IPS-15b (cell line): ENCODE measurements at regions not wholly inside any gene's neighbourhood (a gene's known extent, or its start where the extent isn't known, plus 50 kb on each side); places are given as distances from the start of the nearest gene placed in this dataset.

Experiments
- H3K27me3 ChIP-seq: one replicate; pipeline ENCODE4 v1.6.1; 2013; ENCODE audit warnings: low read length; ENCODE audit not compliant: control insufficient read depth, insufficient read depth
- H3K36me3 ChIP-seq: one replicate; pipeline ENCODE4 v1.6.1; 2013; ENCODE audit warnings: low read length; ENCODE audit not compliant: control insufficient read depth, insufficient read depth
- H3K4me1 ChIP-seq: one replicate; pipeline ENCODE4 v1.6.1; 2013; ENCODE audit warnings: mild to moderate bottlenecking, low read length; ENCODE audit not compliant: control insufficient read depth, insufficient read depth
- H3K4me3 ChIP-seq: one replicate; pipeline ENCODE4 v1.5.1; 2013; ENCODE audit warnings: low read depth, low read length
- H3K9ac ChIP-seq: one replicate; pipeline ENCODE4 v1.6.1; 2013; ENCODE audit warnings: low read depth, mild to moderate bottlenecking, low read length
- H3K9me3 ChIP-seq: one replicate; pipeline ENCODE4 v1.6.1; 2013; ENCODE audit warnings: mild to moderate bottlenecking, low read length; ENCODE audit not compliant: control insufficient read depth, insufficient read depth

DNA sequence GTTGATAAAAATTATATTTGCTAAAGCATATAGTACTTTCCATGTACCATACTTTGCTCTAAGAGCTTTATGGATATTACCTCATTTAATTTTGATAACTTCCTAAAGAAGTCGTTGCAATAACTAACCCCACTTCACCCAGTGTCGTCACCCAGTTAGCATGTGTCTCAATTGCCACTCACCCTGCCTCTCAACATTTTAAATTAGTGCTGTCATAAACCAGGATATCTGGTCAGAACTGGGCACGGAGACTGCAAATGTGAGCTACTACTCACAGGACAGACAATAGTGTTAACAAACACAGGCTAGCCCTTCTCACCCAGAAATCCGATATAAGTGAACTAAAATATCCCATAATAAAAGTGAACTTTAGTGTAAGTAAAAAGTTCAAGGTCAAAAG lies 430.6 kb downstream of the KLF12 start:
- Histone ChIP-seq H3K9me3 (no peaks in the 10 kb centered on the region), H3K36me3 (no peaks in the 10 kb centered on the region), H3K4me1 (peaks cover 23% of the 10 kb centered on the region), H3K27me3 (no peaks in the 10 kb centered on the region), H3K9ac (no peak overlapping the region), H3K4me3 (no peak overlapping the region)

DNA sequence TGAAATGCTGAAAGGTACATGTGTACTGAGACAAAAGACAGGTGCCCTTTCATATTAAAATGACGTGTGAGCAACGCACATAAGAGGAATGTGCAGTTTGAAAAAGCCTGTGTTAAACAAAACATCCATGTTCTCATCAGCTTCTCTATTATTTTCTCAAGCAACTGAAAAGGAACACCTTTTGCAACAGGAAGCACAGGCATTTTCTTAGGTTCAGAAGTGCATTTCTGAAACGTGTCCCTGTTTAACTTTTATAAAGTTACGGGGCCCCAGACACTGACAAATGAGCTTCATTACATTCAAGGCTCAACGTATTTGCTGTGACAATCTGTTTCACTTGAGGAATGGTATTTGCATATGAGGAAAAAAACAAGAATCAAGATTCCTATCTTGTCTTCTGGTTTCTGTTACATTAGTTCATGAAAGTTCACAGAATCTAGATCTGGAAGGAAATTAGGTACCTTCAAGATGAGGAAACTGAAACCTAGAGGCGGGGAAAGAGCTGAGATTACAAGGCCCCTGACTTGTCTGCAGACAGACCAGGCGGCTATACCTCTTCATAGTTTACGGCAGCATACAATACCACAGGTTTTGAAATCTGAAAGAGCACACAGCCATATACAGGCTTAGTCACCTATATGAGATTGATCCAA lies 431.7 kb downstream of the KLF12 start:
- H3K27me3 ChIP-seq, result no peaks in the 10 kb centered on the region
- H3K9me3 ChIP-seq, result no peaks in the 10 kb centered on the region
- no peak overlapping the region for H3K9ac ChIP-seq
- peaks cover 23% of the 10 kb centered on the region for H3K4me1 ChIP-seq
- no peak overlapping the region for H3K4me3 ChIP-seq
- no peaks in the 10 kb centered on the region for H3K36me3 ChIP-seq

DNA sequence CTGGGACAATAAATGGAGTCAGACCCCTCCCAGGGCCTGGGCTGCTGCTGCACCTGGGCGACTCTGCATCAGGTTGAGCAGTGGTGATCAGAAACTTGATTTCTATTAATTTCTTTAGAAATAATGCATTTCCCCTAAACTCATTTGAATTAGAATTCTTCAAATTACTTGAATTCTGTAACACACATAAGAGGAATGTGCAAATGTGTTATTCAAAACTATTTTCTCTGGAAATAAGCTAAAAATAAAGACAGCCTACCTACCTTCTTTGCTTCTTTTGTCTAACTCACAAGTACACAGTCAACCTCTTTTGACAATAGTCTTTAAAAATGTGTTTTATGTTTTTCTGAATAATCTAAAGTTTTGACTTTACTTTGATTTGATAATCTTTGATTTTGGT lies 433.0 kb downstream of the KLF12 start:
- no peaks in the 10 kb centered on the region for H3K27me3 ChIP-seq
- no peak overlapping the region for H3K9ac ChIP-seq
- H3K4me1 ChIP-seq, result peaks cover 25% of the 10 kb centered on the region
- H3K36me3 ChIP-seq, result no peaks in the 10 kb centered on the region
- no peak overlapping the region for H3K4me3 ChIP-seq
- no peaks in the 10 kb centered on the region for H3K9me3 ChIP-seq

DNA sequence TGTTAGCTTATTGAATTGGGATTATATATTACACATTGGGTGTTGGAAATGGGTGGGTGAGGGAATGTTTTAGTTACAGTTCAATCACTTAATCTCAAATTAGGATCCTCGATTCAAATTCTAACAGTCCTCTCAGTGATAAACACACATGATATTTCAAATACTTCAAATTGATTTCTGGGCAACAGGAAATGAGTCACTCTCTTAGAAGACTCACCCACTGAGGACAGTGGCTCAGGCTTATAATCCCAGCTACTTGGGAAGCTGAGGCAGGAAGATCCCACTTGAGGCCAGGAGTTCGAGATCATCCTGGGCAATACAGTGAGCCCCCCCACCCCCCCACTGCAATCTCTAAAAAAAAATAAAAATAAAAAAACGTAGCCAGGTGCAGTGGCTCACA lies 435.3 kb downstream of the KLF12 start:
- no peak overlapping the region for H3K9ac ChIP-seq
- no peaks in the 10 kb centered on the region for H3K27me3 ChIP-seq
- no peaks in the 10 kb centered on the region for H3K9me3 ChIP-seq
- H3K4me3 ChIP-seq, result no peak overlapping the region
- no peaks in the 10 kb centered on the region for H3K36me3 ChIP-seq
- peaks cover 25% of the 10 kb centered on the region for H3K4me1 ChIP-seq

DNA sequence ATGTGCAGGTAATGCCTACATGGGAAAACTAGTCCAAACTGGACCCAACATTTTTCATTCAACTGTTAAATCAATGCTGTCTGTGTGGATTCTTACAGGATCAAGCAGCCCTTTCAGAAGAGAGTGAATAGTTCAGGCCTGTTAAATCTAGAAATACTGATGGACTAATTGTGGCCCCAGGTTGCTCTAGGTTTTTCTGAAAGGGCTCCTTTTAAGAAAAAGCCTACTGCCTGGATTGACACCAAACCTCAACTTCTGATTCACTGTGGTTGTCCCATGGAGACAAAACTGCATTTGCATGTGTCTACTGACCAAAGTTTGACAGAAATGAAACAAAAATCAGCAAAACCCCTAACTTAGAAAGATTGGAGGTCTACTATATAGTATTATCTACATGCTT lies 437.0 kb downstream of the KLF12 start:
- Histone ChIP-seq H3K9me3 (no peaks in the 10 kb centered on the region), H3K9ac (no peak overlapping the region), H3K36me3 (no peaks in the 10 kb centered on the region), H3K4me1 (peaks cover 17% of the 10 kb centered on the region), H3K27me3 (no peaks in the 10 kb centered on the region), H3K4me3 (no peak overlapping the region)

DNA sequence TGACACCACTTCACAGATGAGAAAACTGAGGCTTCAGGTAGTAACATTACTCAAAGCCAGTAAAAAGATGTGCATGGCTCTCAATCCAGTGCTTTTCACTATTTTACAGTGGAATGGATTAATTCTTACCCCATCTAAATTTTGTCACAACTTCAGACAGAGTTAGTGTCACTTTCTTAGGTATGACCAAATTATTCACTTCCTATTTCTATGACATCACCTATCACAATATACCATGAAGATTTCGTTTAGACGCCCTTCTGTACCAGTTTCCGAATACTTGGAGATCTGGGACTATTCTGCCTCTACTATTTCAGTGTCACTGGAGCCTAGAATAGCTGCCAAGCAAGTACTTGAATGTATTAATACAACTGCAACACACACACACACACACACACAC lies 437.5 kb downstream of the KLF12 start:
- Histone ChIP-seq H3K36me3 (no peaks in the 10 kb centered on the region), H3K9me3 (no peaks in the 10 kb centered on the region)

DNA sequence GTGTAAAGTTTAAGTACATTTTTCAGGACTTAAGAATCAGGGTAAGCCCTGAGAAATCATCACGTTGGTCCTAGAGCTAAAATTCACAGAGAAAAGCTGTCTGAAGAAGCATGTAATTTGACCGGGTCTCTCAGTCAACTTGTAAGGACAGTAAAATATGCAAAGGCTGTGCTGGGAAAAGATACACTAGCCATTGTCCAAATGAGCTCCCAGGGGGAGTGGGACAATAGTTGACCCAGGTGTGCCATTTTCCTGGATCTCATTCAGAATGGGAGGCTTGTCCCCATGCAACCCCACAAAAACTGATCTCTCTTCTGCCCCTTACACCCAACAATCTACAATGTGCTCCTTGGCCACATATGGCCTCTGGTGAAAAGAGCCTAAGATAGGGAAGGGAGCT lies 437.9 kb downstream of the KLF12 start:
- H3K4me1 ChIP-seq, result peaks cover 11% of the 10 kb centered on the region
- no peaks in the 10 kb centered on the region for H3K36me3 ChIP-seq
- no peak overlapping the region for H3K4me3 ChIP-seq
- H3K9me3 ChIP-seq, result no peaks in the 10 kb centered on the region
- no peak overlapping the region for H3K9ac ChIP-seq
- no peaks in the 10 kb centered on the region for H3K27me3 ChIP-seq

More for the DNA sequence above, 437.5 kb downstream of the KLF12 start:
- Histone ChIP-seq H3K9ac (no peak overlapping the region), H3K4me3 (no peak overlapping the region), H3K4me1 (peaks cover 15% of the 10 kb centered on the region), H3K27me3 (no peaks in the 10 kb centered on the region)

DNA sequence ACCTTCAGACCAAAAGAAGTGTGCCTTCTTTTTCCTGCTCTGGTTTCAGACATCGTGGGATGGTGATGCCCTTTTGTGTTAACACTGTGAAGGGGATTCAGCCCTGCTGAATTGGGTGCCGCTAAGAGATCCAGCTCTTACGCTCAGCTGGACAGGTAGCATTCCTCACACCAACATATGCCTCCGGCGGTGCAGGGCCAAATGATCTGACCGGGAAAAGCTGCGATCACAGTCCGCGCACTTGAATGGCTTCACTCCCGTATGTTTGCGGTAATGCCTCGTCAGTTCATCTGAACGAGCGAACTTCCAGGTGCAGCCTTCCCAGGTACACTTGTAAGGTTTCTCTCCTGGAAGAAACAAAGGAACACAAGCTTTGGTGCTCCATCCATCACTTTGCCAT lies 438.9 kb downstream of the KLF12 start:
- no peaks in the 10 kb centered on the region for H3K36me3 ChIP-seq
- H3K4me3 ChIP-seq, result no peak overlapping the region
- no peaks in the 10 kb centered on the region for H3K9me3 ChIP-seq
- H3K4me1 ChIP-seq, result peaks cover 2% of the 10 kb centered on the region
- H3K9ac ChIP-seq, result no peak overlapping the region
- no peaks in the 10 kb centered on the region for H3K27me3 ChIP-seq

DNA sequence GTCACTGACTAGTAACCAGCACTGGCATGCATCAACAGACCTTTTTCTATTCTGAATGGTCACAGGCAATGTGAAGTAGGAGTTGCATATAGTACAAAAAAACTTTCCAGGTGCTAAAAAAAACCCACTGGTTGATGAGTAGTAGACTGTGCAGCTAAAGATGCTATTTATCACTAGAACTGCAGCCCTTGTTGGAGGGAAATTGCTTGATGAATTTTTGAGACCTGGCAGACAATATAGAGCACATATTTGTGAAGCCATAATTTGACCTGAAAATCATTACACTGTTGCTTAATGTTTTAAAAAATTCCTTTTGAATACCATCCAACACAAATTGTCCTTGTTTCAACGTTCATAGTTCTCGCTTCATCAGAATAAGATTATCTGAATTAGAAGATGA lies 441.0 kb downstream of the KLF12 start:
- peaks cover 2% of the 10 kb centered on the region for H3K4me1 ChIP-seq
- H3K9ac ChIP-seq, result no peak overlapping the region
- H3K36me3 ChIP-seq, result no peaks in the 10 kb centered on the region
- no peaks in the 10 kb centered on the region for H3K9me3 ChIP-seq
- no peak overlapping the region for H3K4me3 ChIP-seq
- no peaks in the 10 kb centered on the region for H3K27me3 ChIP-seq

DNA sequence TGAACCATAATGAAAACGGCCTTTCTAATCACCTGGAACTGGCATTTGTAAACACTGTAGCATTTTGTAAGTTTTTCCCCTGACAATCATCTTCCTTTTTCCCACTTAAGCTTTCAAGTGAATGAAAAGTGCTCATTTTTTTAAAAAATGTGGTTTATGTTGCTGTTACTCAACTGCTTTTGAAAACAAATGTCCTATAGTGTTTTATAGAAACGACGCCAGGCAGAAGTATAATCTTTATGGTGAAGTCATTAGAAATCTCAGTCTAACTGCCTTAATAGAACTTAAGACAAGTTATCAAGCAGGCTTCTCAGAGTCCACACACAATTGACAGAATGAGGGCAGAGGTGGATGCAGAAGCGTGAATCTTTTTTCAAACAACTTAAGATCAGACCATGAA lies 442.3 kb downstream of the KLF12 start:
- no peaks in the 10 kb centered on the region for H3K9me3 ChIP-seq
- no peak overlapping the region for H3K9ac ChIP-seq
- H3K4me3 ChIP-seq, result no peak overlapping the region
- no peaks in the 10 kb centered on the region for H3K36me3 ChIP-seq
- peaks cover 2% of the 10 kb centered on the region for H3K4me1 ChIP-seq
- H3K27me3 ChIP-seq, result no peaks in the 10 kb centered on the region

DNA sequence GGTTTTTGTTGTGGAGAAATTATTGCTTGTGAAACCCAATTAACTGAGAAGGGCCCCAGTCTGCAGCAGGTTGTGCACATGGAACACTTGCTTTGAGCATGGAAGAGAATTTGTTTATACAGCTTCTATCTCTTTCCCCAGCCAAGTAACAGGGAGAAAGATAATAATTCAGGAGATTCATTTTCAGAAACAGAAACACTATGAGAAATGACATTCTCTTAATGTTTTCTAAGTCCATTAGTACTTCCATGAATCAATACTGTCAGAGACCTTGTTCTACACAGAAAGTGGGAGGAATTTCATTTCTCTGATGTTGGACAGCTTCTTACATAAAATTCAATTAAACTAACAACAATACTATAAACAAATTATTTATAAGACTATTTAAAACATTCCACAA lies 446.3 kb downstream of the KLF12 start:
- H3K4me3 ChIP-seq, result no peak overlapping the region
- no peaks in the 10 kb centered on the region for H3K9me3 ChIP-seq
- no peaks in the 10 kb centered on the region for H3K36me3 ChIP-seq
- no peaks in the 10 kb centered on the region for H3K4me1 ChIP-seq
- no peak overlapping the region for H3K9ac ChIP-seq
- H3K27me3 ChIP-seq, result no peaks in the 10 kb centered on the region

DNA sequence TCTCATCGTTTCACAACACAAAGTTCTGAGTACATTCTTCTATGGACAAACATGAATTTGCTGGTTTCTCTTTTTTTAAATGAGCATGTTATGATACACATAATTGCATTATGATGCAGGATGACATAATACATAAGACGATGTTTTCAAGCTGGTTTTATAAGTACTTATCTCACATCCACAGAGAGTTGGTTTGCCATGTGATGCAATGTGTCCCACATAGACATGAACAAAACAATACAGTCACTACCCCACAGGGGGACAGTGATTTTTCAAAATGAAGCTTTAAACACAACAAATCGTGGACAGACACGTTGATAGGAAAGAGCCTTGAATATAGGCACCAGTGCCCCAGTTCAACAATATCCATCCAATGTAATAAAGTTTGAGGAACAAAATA lies 447.1 kb downstream of the KLF12 start:
- Histone ChIP-seq H3K27me3 (no peaks in the 10 kb centered on the region), H3K9ac (no peak overlapping the region), H3K4me3 (no peak overlapping the region), H3K4me1 (no peaks in the 10 kb centered on the region), H3K36me3 (no peaks in the 10 kb centered on the region), H3K9me3 (no peaks in the 10 kb centered on the region)
